Thoracic aorta (tissue), 2 donors: ENCODE measurements at regions not wholly inside any gene's neighbourhood (a gene's known extent, or its start where the extent isn't known, plus 50 kb on each side); places are given as distances from the start of the nearest gene placed in this dataset.

Experiments used
- ATAC-seq: fragments of 150-250 bp; one replicate; pipeline ENCODE4 v1.8.0; 2017; ENCODE audit warnings: low read depth; ENCODE audit not compliant: insufficient number of reproducible peaks, low FRiP score
- DNase-seq: peaks from one replicate; pipeline ENCODE4 v3.0.0-alpha.2; 2020; ENCODE audit warnings: low spot score
- H3K27ac ChIP-seq, 2 donors: fragments of 200-600 bp; sonication (generic); 1 replicate in 1 of 2; 2 replicates in 1 of 2; pipeline ENCODE4 v1.5.1; 2016; ENCODE audit warnings: mild to moderate bottlenecking in 2 of 2, moderate library complexity in 2 of 2
- H3K27me3 ChIP-seq: fragments of 200-600 bp; sonication (generic); replicated peaks from 2 replicates; pipeline ENCODE4 v1.6.0; 2016; ENCODE audit warnings: mild to moderate bottlenecking; ENCODE audit not compliant: insufficient read depth
- H3K36me3 ChIP-seq: fragments of 200-600 bp; sonication (generic); one replicate; pipeline ENCODE4 v1.5.1; 2016
- H3K4me1 ChIP-seq, 2 donors: fragments of 200-600 bp; sonication (generic); 1 replicate in 1 of 2; 2 replicates in 1 of 2; pipeline versions ENCODE4 v1.5.1 to v1.6.0; 2016; ENCODE audit warnings: low read depth in 2 of 2, mild to moderate bottlenecking in 1 of 2; ENCODE audit not compliant: control insufficient read depth in 1 of 2
- H3K4me3 ChIP-seq: fragments of 200-600 bp; sonication (generic); 2 replicates; pipeline ENCODE4 v1.5.1; 2016; ENCODE audit warnings: mild to moderate bottlenecking
- H3K9me3 ChIP-seq: fragments of 200-600 bp; sonication (generic); 2 replicates; pipeline ENCODE4 v1.5.1; 2016
- CTCF ChIP-seq: fragments of 200-600 bp; sonication (generic); IDR thresholded peaks from one replicate; pipeline ENCODE4 v1.5.1; 2019; ENCODE audit warnings: antibody characterized with exemption

DNA sequence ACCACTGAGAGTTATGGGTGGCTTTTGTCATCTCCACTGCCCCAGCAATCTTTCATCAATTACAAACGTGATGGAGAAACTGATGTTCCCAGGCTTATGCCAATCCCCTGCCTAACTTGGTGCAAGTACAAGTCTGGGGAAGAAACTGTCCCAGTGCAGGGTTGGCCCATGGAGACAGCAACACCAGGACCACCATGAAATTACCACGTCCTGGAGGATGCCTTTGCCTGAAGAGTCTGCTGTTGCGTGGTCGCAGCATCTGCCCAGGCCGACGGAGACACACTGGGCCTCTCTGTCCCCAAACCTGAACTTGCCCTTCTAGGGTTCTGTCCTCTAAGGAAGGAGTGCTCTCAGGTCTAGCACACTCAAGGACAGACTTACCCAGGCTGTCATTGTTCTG, 496.8 kb upstream of the RAB6C start:
- DNase-seq (no peak), ATAC-seq (no peak)
- H3K4me3 ChIP-seq = no peak overlapping the region
- H3K36me3 ChIP-seq = no peaks in the 10 kb centered on the region
- no peak for TF ChIP-seq CTCF
- no peak overlapping the region for H3K27ac ChIP-seq
- no peaks in the 10 kb centered on the region for H3K4me1 ChIP-seq
- no peaks in the 10 kb centered on the region for H3K27me3 ChIP-seq
- H3K9me3 ChIP-seq = no peaks in the 10 kb centered on the region

GRCh38 chr2:129483366-129483765, 496.1 kb upstream of the RAB6C start:
- Histone ChIP-seq H3K36me3 (no peaks in the 10 kb centered on the region), H3K27ac (no peak overlapping the region), H3K27me3 (no peaks in the 10 kb centered on the region), H3K4me3 (no peak overlapping the region), H3K4me1 (no peaks in the 10 kb centered on the region), H3K9me3 (no peaks in the 10 kb centered on the region)
- DNase-seq (no peak), ATAC-seq (no peak)
- no peak for TF ChIP-seq CTCF

DNA sequence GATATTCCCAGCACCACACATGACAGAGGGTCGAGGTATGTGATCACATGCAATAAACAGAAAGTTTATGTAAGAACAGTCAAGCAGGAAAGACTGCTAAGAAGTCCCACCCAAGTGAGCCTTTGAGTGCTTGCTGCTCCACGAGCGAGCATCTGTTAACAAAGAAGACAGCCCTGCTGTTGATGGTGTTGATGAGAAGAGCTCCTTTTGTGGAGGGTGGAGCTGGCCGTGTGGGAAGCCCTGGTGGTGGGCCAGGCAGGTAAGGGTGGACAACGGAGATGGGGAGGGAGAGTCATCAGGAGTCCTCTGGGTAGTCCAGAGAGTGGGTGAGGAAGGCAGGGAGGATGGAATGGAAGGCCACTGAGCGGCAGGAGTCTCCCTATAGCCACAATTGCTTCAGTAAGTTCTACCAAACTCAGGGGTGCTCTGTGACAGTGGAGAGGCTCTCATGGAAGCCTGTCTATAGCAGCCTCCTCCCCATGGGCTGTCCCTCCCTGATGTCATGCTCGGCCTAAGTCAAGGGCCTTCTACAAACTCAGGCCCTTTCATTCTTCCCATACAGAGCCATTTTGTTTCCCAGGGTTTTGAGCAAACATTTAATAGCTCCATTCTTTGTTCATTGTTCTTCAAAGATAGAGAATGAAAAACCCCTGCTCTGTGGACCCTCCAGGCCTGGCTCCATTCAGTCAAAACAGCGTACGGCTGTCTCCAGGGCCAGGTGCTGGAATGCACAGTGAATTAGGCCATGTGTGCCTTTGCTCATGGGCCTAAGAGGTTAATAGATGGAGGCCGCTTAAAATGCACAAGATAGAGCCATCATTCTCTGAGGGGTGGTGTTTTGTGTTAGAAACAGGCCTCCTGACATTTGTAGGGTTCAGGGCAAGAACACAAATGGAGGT, 494.2 kb upstream of the RAB6C start:
- no peak overlapping the region for H3K4me3 ChIP-seq
- TF ChIP-seq CTCF = no peak

GRCh38 chr2:129488376-129488775, 491.1 kb upstream of the RAB6C start:
- Histone ChIP-seq H3K4me3 (no peak overlapping the region), H3K27me3 (no peaks in the 10 kb centered on the region), H3K36me3 (no peaks in the 10 kb centered on the region), H3K4me1 (no peaks in the 10 kb centered on the region), H3K27ac (no peak overlapping the region), H3K9me3 (no peaks in the 10 kb centered on the region)
- ATAC-seq (no peak), DNase-seq (no peak)
- no peak for TF ChIP-seq CTCF

More for the DNA sequence above, 494.2 kb upstream of the RAB6C start:
- ATAC-seq (no peak), DNase-seq (no peak)
- Histone ChIP-seq H3K36me3 (no peaks in the 10 kb centered on the region), H3K27ac (no peak overlapping the region), H3K27me3 (no peaks in the 10 kb centered on the region), H3K4me1 (no peaks in the 10 kb centered on the region), H3K9me3 (no peaks in the 10 kb centered on the region)

GRCh38 chr2:129490641-129491040, 488.8 kb upstream of the RAB6C start:
- ATAC-seq (no peak), DNase-seq (no peak)
- no peak for TF ChIP-seq CTCF

More at GRCh38 chr2:129490641-129491040, 488.8 kb upstream of the RAB6C start:
- H3K27ac ChIP-seq = no peak overlapping the region
- H3K36me3 ChIP-seq = no peaks in the 10 kb centered on the region
- H3K9me3 ChIP-seq = no peaks in the 10 kb centered on the region
- H3K27me3 ChIP-seq = no peaks in the 10 kb centered on the region
- no peaks in the 10 kb centered on the region for H3K4me1 ChIP-seq
- H3K4me3 ChIP-seq = no peak overlapping the region
